GM18858 (cell line): ENCODE measurements at regions not wholly inside any gene's neighbourhood (a gene's known extent, or its start where the extent isn't known, plus 50 kb on each side); places are given as distances from the start of the nearest gene placed in this dataset.
A peak's percentile ranks its signal among the peaks of the same experiment; 100 is the strongest.
"Not testable (repeated sequence)": the region's sequence is repeated elsewhere in the genome, so short reads cannot be mapped to it uniquely, and the experiment has no call there.

ENCODE experiments used
- ATAC-seq: cut with Tn5 transposase; IDR thresholded peaks from one replicate; pipeline ENCODE4 v1.9.1; 2021; ENCODE audit not compliant: unreplicated experiment

DNA sequence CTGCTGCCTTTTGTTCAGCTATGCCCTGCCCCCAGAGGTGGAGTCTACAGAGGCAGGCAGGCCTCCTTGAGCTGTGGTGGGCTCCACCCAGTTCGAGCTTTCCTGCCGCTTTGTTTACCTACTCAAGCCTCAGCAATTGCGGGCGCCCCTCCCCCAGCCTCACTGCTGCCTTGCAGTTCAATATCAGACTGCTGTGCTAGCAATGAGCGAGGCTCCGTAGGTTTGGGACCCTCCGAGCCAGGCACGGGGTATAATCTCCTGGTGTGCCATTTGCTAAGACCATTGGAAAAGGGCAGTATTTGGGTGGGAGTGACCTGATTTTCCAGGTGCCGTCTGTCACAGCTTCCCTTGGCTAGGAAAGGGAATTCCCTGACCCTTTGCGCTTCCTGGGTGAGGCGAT is 51.9 kb downstream of the DIPK2A start:
- not testable (repeated sequence) for ATAC-seq

DNA sequence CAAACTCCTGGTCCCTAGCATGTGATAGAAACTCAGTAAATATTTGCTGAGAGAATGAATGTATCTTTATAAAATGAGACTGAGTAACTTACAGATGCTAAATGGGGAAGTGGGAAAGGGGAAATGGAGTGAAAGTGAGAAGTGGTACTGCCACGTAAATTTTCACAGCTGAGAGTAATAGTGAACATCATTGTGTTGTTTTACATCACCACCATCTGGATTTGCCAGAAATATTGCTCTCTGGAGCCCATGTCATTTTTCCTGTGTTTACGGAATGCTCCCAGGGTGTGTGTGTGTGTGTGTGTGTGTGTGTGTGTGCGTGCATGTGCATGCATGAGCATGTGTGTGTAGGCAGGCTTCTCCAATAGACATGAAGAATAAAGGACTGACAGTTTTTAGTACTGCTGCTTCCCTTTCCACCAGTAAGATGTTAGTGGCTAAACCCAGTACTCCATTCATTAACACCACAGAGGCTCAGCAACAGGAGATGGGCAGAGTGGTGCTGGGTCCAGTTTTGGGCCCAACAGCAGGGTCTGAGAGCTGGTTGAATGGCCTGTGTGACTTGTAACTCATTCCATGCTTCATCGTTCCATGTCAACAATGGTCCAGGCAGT is 57.3 kb downstream of the DIPK2A start:
- peak; percentile 87 for ATAC-seq

DNA sequence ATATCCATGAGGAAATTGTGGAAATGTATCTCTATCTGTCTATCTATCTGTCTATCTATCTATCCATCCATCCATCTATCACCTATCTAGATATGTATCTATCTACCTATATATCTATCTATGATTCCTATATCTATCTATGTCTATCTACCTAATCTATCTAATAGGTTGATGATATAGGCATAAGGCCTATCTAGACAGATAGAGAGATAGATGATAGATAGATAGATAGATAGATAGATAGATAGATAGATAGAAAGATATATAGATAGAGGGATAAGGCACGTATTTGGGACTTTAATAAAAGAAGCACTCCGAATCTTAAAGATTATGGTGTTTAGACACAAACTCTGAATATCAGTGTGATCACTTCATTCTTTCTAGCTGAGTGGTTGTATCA is 58.1 kb downstream of the DIPK2A start:
- ATAC-seq: no peak

DNA sequence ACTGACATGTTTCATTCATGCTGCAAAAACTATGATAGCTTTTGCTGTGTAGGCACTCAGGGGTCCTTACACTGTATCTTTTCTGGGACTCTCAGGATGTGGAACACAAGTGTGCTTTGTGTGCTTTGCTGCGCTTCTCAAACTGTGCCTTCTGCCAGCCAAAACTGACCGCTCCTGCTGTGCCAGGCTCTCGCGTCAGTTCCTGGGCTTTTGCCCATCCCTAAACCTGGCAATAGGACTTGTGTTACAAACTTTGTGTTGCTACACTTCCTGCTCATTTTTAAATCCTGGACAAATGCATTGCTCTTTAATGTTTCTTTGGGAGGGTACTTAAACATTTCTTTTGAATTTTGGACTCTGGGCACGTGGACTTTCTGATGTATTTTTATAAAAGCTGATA is 60.3 kb downstream of the DIPK2A start:
- ATAC-seq: no peak

DNA sequence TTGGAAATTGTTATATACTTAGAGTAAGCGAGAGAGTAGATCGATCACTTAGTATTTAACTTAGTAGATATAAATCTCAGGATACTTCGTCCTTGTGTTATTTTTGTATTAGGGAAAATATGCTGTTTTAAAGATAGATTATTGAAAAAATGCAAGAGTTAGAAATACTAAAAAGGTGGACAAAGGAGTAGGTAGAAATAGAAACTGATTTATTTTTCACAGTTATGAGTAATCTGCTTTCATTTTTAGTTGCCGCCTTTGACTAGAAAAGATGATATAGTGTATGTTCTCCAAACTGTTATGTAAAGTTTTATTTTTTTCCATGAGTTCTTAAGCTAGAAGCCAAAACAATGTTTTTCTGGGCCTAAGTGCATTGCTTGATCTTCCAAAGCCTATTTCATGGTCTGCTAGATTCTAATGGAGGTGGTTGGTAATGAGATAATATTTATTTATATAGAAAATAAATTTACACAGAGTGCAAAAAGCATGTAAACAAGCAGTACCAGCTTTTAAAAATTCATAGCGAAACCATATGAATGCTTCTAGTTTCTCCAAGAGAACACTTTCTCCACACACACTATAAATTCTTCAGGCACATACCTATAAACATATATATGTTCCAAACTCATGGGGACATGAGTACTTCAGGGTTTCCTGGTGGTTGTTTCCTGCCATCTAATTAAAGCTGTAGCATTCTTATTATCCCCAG is 61.1 kb downstream of the DIPK2A start:
- peak; percentile 73 for ATAC-seq

DNA sequence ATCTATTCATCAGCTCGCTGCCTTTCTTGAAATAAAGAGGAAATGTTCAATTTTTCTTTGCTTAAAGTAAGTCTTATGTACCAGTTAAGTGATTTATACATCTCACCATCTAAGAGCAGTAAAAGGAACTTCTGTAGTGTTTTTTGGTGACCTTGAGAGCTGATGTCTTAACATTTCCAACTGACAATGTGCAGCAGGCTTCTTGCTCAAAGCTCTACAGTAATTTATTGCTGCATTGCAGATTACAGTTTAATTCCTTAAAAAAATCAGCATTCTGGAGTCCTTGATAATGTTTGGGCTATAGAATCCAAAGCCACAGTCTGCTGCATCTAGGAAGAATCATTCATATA is 61.6 kb downstream of the DIPK2A start:
- ATAC-seq: no peak

DNA sequence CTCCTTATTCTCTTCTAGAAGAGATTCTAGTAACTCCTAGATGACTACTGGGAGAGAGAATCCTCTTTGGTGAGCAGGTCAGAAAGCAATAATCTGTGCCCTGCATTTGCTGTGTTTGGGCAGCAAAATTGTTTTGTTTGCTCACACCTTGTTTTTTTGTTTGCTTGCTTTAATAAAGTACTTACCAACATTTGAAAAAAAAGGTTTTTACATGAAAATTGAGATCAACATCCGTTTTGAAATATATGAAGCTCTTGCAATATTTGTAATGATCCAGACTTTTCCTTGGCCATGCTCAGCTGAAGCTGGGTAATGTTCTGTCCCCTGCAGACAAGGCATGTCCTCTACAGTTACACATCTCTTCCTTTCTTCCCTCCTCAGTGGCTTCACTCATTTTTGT is 62.2 kb downstream of the DIPK2A start:
- no peak for ATAC-seq

DNA sequence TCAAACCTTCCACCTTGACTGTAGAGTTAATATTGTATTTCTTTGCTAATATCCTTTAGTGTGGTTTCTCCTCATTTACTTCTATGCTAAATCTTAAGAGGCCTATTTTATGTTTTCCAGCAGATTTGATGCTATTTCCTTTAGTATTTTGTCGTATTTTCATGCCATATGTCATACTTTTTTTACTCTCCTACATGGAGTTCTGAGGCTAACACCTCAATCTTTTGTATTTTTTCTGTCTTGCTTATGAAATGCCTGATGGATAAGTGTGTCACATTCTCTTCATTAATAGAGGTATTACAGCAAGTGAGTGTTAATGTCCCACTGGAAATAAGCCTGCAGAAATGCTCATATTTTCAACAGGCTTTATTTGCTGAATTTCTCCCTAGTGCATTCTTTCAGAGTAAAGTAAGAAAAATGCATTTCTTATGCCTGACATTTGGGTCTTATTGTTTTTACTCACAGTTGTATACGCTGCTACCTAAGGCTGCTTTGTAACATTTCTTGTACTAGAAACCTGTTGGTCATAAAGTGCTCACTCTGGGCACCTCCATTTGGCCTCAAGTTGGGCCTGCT is 63.2 kb downstream of the DIPK2A start:
- no peak for ATAC-seq

DNA sequence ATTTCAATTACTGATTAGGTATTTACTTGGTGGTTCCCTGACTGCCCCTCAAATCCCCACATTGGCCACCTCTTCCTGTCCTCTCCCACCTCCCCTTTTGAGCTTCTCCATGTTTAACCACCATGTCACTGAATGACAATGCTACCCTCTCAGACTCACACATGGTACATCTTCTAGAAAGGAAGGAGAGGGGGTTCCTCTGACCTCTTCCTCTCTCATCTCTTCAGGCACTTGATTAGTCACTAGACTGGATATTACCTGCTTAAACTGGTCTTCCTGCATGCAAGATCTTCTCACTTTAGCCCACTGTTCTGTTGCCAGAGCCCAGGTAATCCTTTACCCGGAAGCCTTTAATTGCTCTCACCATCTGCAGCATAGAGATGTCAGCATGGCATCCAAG is 64.9 kb downstream of the DIPK2A start:
- no peak for ATAC-seq

DNA sequence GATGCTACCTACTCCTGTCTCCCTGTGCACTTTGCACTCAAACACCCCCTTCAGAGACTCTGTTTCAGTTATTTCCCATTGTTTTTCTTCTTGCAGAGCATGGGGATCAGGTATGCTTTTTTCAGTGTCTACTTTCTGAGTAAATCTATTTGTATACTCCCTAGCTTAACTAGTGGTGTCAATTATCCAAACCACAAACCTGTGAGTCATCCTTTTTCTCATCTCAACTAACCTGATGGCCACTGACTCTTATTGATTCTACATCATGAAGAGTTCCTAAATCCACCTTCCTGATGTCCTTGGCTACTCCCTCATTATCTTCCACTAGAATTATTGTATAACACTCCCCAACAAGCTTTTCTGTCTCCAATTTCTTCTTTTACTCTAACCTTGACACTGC is 68.0 kb downstream of the DIPK2A start:
- ATAC-seq: no peak

DNA sequence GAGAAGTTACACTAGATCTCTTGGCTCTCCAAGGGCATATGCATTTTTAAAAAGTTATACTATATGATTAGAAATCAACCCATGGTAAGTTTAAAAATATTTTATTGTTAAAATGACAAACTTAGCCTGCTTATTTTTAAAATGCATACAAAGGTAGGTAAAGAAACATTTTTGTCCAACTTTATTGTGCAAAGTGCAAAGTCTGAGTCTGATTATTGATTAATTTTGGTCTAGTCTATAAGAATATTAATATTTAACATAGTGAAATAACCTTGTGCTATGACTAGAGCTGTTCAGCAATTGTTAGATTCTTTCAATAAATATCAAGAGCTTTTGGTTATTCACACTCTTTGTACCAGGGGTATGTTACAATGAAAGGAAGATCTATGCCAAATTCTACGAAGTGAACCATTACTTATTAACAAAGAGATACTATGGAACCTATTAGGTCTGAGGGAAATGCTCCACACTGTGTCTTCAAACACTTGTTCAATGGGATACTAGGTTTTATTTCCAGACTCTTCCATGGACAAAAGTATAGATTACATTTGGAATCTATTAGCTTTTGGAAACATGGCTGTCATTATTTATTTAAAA is 70.4 kb downstream of the DIPK2A start:
- no peak for ATAC-seq

DNA sequence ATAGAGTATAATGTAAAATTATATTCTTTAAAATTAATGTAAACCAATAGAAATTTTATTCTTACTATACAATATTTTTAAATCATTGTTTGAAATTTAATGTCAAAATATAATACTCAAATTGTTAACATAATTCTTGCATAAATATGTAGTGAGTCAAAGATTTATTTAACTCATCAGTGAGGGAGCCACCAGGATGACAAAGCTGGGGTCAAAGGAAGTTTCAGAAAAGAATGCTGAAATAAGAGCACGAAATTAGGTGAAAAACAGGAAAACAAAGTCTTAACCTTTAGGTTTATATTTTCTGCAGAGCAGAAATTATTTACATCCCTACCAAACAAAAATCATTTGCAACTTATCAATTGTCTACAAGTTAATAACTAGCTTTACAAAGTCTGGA is 74.1 kb downstream of the DIPK2A start:
- no peak for ATAC-seq

DNA sequence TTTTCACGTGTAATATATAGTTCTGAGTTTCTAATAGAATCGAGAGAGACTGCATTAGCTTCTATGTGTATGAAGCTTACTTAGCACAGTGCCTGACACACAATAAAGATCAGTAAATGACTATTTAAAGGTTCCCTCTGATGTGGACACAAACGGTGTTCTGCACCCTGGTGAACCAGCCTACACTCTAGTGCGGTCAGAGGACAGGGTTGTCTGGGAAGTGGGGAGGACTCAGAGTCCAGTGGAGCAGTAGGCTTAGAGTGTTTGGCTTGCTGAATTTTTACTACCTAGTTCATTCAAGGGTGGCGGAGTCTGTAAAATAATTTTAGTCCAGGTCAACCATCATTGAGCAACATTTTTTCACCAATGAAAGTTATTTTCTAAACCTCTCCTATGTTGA is 77.8 kb downstream of the DIPK2A start:
- no peak for ATAC-seq

DNA sequence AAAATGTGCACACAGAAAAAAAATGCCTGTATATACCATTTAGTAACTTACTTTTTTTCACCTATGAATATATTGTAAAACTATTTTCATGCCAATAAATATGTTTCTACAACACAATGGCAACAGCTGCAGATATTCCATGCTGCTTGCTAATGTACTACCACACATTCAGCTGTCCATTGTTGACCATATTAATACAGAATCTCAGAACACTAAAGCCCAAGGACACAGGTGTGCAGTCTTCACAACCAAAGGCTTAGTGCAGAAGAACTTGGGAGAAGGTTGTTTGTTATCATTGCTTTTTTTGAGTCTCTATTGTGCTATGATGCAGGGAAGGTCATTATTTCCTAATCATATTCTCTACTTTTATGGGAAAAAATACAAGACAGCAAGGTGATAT is 79.6 kb downstream of the DIPK2A start:
- ATAC-seq: no peak

DNA sequence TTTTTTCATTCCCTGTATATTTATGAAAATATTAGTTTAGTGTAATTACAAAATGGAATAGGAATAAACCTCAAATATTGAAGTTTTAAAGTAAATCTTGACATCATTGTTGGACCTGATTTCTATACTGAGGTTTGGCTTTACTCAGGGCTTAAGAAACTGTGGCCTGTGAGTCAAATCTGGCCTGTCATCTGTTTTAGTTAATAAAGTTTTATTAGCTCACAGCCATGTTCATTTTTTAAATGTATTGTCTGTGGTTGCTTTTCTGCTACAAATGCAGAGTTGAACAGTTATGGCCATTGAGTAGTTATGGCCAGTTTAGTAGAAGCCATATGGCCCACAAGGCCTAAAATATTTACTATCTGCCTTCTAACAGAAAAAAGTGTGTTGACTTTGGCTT is 80.7 kb downstream of the DIPK2A start:
- ATAC-seq: no peak

DNA sequence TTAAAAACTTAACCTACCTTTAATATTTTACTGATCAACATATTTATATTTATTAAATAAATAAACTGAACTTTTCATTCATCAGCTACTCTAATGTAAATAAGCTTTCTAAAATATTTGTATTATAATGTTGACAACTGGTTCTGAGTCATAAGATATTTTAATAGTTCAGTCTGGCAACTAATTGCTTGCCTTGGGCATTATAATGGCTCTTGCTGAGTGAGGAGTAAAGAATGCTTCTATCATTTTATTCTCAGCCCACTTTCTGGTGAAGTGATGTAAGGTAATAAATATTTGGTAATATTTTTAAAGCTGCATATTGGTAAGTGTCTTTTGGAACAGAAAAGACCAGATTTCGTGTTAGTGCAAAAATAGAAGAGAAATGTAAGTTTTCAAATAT is 81.5 kb downstream of the DIPK2A start:
- no peak for ATAC-seq

DNA sequence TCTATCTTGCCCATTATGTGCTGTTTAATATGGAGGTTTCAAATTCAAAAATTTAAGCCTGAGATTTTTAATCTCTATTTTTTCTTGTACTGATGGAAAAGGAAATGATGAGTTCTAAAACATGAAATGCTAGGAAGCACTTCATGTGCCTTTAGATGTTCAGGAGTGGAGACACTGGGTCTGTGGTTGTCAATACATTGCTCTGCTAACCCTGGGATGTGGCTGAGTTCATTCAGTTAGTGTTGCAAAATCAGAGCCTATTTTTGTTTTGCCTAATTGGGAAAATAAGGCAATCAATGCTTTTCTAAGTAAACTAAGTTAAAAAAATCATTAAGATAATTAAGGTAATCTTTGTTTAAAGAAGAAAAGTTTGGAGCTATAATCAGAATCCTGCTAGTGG is 83.1 kb downstream of the DIPK2A start:
- ATAC-seq: no peak

DNA sequence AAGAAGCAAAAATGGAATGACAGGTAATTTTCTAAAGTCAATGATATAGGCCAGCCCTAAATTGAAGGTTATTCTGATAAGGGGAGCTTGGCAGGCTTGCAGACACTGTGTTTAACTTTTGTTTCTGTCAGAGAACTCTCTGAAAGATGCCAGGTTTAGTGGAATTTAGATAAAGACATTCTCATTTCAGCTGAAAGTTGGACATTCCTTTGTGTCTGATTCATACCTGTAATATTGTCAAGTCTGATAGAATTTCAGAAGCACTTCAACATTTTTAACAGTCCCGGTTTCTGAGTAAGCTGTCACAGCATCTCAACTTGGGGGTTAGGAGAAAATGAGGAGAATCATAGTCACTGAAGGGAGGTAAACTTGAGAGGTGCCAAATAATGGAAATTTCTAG is 84.0 kb downstream of the DIPK2A start:
- no peak for ATAC-seq

DNA sequence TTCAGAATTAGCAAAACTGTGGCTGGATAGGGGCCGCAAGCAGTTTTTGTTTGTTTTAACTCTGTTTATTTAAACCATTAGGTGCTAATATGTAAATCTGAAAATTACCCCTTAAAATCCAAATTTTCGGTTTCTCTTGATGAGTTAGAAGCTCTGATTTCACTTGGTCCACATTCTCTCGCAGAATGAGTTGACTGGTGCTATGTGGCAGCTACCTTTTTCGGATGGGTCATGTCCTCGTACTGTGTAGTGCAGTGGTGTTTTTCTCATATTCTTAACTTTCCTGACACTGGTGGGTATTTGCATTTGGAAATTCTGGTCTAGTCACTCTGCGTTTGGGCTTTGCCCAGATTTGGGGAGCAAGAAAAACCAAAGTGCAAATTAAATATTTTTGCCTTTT is 87.1 kb downstream of the DIPK2A start:
- no peak for ATAC-seq

DNA sequence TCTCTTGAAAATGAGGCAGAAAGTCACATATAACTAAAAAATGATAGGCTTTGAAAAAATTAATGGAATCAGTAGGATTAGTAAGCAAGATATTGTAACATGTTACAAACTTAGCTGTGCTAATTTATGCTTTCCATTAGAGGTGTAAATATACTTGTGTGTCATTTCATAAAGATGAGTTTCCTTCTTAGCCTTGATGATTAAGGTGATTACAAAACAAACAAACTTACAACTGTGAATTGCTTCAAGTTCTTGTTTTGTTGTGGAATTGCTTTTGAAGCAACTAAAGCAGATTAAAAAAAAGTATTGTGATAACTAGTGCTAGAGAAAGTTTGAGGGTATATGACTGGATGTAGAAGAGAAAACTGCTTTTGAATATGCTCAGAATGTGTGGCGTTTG is 87.9 kb downstream of the DIPK2A start:
- no peak for ATAC-seq

DNA sequence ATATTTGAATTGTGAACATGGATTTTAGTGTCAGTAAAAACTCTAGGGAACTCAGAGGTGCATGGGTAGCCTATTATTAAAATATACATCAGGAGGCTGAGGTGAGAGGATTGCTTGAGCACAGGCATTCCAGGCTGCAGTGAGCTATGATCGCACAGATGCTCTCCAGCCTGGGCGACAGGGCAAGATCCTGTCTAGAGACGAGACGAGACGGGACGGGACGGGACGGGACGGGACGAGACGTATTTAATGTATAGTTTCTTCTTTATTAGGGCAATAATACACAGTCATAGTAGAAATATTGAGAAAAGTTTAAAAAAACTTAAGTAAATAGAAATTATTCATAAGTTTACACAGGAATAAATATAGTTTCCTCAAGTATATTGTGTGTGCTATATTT is 89.3 kb downstream of the DIPK2A start:
- no peak for ATAC-seq

DNA sequence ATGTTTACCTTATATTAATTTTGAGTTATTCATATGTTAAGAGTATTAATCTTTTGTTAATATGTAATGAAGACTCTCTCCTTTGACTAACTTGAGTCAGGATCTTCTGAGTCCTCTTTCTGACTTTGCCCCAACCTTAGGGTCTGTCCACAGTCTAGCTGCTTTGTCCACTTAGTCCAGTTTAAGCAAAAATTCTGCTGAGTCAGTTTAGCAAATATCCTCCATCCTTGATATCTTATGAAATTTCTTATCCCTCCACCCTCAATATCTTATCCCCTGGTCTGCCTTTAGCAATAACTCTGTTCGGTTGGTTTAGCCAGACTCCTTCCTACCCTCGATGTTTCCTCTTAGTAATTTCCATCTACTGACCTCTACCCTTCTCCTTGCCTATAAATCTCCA is 91.7 kb downstream of the DIPK2A start:
- no peak for ATAC-seq
